SK-N-SH treated with all-trans-retinoic acid at 6 μM for 48 hours (cell line): ENCODE measurements at regions not wholly inside any gene's neighbourhood (a gene's known extent, or its start where the extent isn't known, plus 50 kb on each side); places are given as distances from the start of the nearest gene placed in this dataset.

Source experiments
- ATAC-seq: fragments of 200-7000 bp; cut with Tn5 transposase; 3 replicates; pipeline ENCODE4 v1.9.1; 2020; ENCODE audit warnings: mild to moderate bottlenecking, moderate library complexity
- ARNTL ChIP-seq: fragments of 450-650 bp; formaldehyde crosslinking; IDR thresholded peaks from 2 replicates; pipeline ENCODE4 v1.5.0; 2020; ENCODE audit warnings: low read depth, mild to moderate bottlenecking, moderate library complexity, borderline replicate concordance
- BACH2 ChIP-seq: fragments of 250-450 bp; sonication (Bioruptor Pico); IDR thresholded peaks from 2 replicates; pipeline ENCODE4 v1.9.0; 2021; ENCODE audit warnings: mild to moderate bottlenecking, borderline replicate concordance
- CREB5 ChIP-seq: fragments of 250-450 bp; sonication (Bioruptor Pico); IDR thresholded peaks from 2 replicates; pipeline ENCODE4 v1.5.1; 2020; ENCODE audit warnings: low read depth, mild to moderate bottlenecking, moderate library complexity
- CSDC2 ChIP-seq: fragments of 250-450 bp; sonication (Bioruptor Pico); IDR thresholded peaks from 2 replicates; pipeline ENCODE4 v1.5.0; 2020; ENCODE audit warnings: mild to moderate bottlenecking, moderate library complexity
- GLIS3 ChIP-seq: fragments of 250-450 bp; sonication (Bioruptor Pico); IDR thresholded peaks from 2 replicates; pipeline ENCODE4 v1.5.0; 2020; ENCODE audit warnings: mild to moderate bottlenecking, moderate library complexity
- ISL1 ChIP-seq: fragments of 250-450 bp; sonication (Bioruptor Pico); IDR thresholded peaks from 2 replicates; pipeline ENCODE4 v2.1.2; 2022; ENCODE audit warnings: mild to moderate bottlenecking, moderate library complexity
- OSR1 ChIP-seq: fragments of 250-450 bp; sonication (Bioruptor Pico); IDR thresholded peaks from 2 replicates; pipeline ENCODE4 v1.8.0; 2022; ENCODE audit warnings: moderate library complexity, mild to moderate bottlenecking, inconsistent platforms
- POU6F1 ChIP-seq: fragments of 250-450 bp; sonication (Bioruptor Pico); IDR thresholded peaks from 2 replicates; pipeline ENCODE4 v1.8.0; 2021; ENCODE audit warnings: low read depth, mild to moderate bottlenecking, moderate library complexity, borderline replicate concordance
- PPARA ChIP-seq: fragments of 250-450 bp; sonication (Bioruptor Pico); IDR thresholded peaks from 2 replicates; pipeline ENCODE4 v1.5.0; 2020; ENCODE audit warnings: mild to moderate bottlenecking, borderline replicate concordance
- RARB ChIP-seq: fragments of 250-450 bp; sonication (Bioruptor Pico); IDR thresholded peaks from 2 replicates; pipeline ENCODE4 v1.8.0; 2021; ENCODE audit warnings: mild to moderate bottlenecking, moderate library complexity
- TCF4 ChIP-seq: fragments of 250-450 bp; sonication (Bioruptor Pico); IDR thresholded peaks from 2 replicates; pipeline ENCODE4 v1.8.0; 2021; ENCODE audit warnings: mild to moderate bottlenecking, moderate library complexity, borderline replicate concordance
- TOX ChIP-seq: fragments of 250-450 bp; sonication (Bioruptor Pico); IDR thresholded peaks from 2 replicates; pipeline ENCODE4 v1.8.0; 2021; ENCODE audit warnings: mild to moderate bottlenecking, moderate library complexity, borderline replicate concordance
- ZC3H10 ChIP-seq: fragments of 250-450 bp; sonication (Bioruptor Pico); IDR thresholded peaks from 2 replicates; pipeline ENCODE4 v1.5.1; 2021; ENCODE audit warnings: mild to moderate bottlenecking, moderate library complexity
- ZFP3 ChIP-seq: fragments of 250-450 bp; sonication (Bioruptor Pico); IDR thresholded peaks from 2 replicates; pipeline ENCODE4 v1.5.0; 2020; ENCODE audit warnings: mild to moderate bottlenecking, moderate library complexity
- ZFP30 ChIP-seq: fragments of 450-650 bp; formaldehyde crosslinking; IDR thresholded peaks from 2 replicates; pipeline ENCODE4 v1.5.0; 2022; ENCODE audit warnings: mild to moderate bottlenecking, moderate library complexity
- ZNF565 ChIP-seq: fragments of 450-650 bp; formaldehyde crosslinking; conservative IDR thresholded peaks from 2 replicates; pipeline ENCODE4 v1.5.0; 2020; ENCODE audit warnings: low read depth, mild to moderate bottlenecking, moderate library complexity
- ZNF70 ChIP-seq: fragments of 450-650 bp; formaldehyde crosslinking; IDR thresholded peaks from 2 replicates; pipeline ENCODE4 v1.5.0; 2020; ENCODE audit warnings: mild to moderate bottlenecking, moderate library complexity
- ZNF8 ChIP-seq: fragments of 450-650 bp; formaldehyde crosslinking; IDR thresholded peaks from 2 replicates; pipeline ENCODE4 v1.5.0; 2020; ENCODE audit warnings: mild to moderate bottlenecking, moderate library complexity
- TF ChIP-seq, protein P1 (sequence below): fragments of 250-450 bp; sonication (Bioruptor Pico); IDR thresholded peaks from 2 replicates; pipeline ENCODE4 v1.8.0; 2020; ENCODE audit warnings: mild to moderate bottlenecking, moderate library complexity, borderline replicate concordance
- TF ChIP-seq, protein P2 (sequence below): fragments of 250-450 bp; sonication (Bioruptor Pico); IDR thresholded peaks from 2 replicates; pipeline ENCODE4 v1.5.1; 2021; ENCODE audit warnings: mild to moderate bottlenecking, moderate library complexity

- ATAC-seq, result no peak
- no peak for TF ChIP-seq OSR1 (CRISPR knock-in tag)
Observed at GRCh38 chr13:104565888-104566287, 1499.7 kb upstream of the SLC10A2 start.

- TF ChIP-seq ZNF70 (CRISPR knock-in tag) (no peak), GLIS3 (CRISPR knock-in tag) (no peak), ZNF8 (CRISPR knock-in tag) (no peak), RARB (CRISPR knock-in tag) (no peak), ZNF565 (CRISPR knock-in tag) (no peak), CREB5 (CRISPR knock-in tag) (no peak), ZFP3 (CRISPR knock-in tag) (no peak)
- ATAC-seq, result no peak
Observed at GRCh38 chr13:104553896-104554295, 1487.7 kb upstream of the SLC10A2 start.

DNA sequence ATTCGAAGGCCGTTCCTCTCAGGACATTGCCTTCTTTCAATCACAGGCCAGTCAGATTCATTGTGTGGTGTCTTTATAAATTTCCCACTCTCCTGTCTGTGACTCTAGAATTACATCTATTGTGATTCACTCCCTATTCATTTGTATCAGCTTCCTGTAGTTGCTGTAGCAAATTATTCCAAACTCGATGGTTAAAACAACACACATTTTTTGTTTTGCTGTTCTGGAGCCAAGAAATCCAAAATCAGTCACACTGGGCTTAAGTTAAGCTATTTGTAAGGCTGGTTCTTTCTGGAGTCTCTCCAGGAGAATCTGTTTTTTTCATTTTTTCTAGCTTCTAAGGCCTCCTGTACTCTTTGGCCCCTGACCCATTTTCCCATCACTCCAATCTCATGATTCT, 1487.0 kb upstream of the SLC10A2 start:
- ATAC-seq, result no peak
- TF ChIP-seq PPARA (CRISPR knock-in tag) (no peak), CSDC2 (CRISPR knock-in tag) (no peak), GLIS3 (CRISPR knock-in tag) (no peak), CREB5 (CRISPR knock-in tag) (no peak), ZFP3 (CRISPR knock-in tag) (no peak), BACH2 (CRISPR knock-in tag) (no peak), ZC3H10 (no peak), ZNF565 (CRISPR knock-in tag) (no peak), ISL1 (CRISPR knock-in tag) (no peak), POU6F1 (CRISPR knock-in tag) (no peak), ARNTL (CRISPR knock-in tag) (no peak), TOX (no peak), OSR1 (CRISPR knock-in tag) (no peak), ZFP30 (CRISPR knock-in tag) (no peak), TCF4 (CRISPR knock-in tag) (no peak)
- TF ChIP-seq, protein P1, sequence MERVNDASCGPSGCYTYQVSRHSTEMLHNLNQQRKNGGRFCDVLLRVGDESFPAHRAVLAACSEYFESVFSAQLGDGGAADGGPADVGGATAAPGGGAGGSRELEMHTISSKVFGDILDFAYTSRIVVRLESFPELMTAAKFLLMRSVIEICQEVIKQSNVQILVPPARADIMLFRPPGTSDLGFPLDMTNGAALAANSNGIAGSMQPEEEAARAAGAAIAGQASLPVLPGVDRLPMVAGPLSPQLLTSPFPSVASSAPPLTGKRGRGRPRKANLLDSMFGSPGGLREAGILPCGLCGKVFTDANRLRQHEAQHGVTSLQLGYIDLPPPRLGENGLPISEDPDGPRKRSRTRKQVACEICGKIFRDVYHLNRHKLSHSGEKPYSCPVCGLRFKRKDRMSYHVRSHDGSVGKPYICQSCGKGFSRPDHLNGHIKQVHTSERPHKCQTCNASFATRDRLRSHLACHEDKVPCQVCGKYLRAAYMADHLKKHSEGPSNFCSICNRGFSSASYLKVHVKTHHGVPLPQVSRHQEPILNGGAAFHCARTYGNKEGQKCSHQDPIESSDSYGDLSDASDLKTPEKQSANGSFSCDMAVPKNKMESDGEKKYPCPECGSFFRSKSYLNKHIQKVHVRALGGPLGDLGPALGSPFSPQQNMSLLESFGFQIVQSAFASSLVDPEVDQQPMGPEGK (CRISPR knock-in tag), result no peak
- TF ChIP-seq, protein P2, sequence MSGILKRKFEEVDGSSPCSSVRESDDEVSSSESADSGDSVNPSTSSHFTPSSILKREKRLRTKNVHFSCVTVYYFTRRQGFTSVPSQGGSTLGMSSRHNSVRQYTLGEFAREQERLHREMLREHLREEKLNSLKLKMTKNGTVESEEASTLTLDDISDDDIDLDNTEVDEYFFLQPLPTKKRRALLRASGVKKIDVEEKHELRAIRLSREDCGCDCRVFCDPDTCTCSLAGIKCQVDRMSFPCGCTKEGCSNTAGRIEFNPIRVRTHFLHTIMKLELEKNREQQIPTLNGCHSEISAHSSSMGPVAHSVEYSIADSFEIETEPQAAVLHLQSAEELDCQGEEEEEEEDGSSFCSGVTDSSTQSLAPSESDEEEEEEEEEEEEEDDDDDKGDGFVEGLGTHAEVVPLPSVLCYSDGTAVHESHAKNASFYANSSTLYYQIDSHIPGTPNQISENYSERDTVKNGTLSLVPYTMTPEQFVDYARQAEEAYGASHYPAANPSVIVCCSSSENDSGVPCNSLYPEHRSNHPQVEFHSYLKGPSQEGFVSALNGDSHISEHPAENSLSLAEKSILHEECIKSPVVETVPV (CRISPR knock-in tag), result no peak

GRCh38 chr13:104534847-104535246, 1468.6 kb upstream of the SLC10A2 start:
- ATAC-seq, result no peak
- TF ChIP-seq ARNTL (CRISPR knock-in tag) (no peak), ZC3H10 (no peak), ZFP3 (CRISPR knock-in tag) (no peak), GLIS3 (CRISPR knock-in tag) (no peak), ZNF8 (CRISPR knock-in tag) (no peak), POU6F1 (CRISPR knock-in tag) (no peak), PPARA (CRISPR knock-in tag) (no peak)
